Panc1 (cell line): ENCODE measurements at regions not wholly inside any gene's neighbourhood (a gene's known extent, or its start where the extent isn't known, plus 50 kb on each side); places are given as distances from the start of the nearest gene placed in this dataset.
"Not testable (repeated sequence)": the region's sequence is repeated elsewhere in the genome, so short reads cannot be mapped to it uniquely, and the experiment has no call there.

Experiments
- CTCF ChIP-seq: fragments of 450-650 bp; IDR thresholded peaks from 2 replicates; pipeline ENCODE4 v1.5.1; 2017; ENCODE audit warnings: mild to moderate bottlenecking
- REST ChIP-seq, 2 experiments: IDR thresholded peaks; 2 replicates each; pipeline ENCODE4 v1.6.1; 2011 to 2012; ENCODE audit warnings: low read depth in 2 of 2, control low read depth in 1 of 2, low read length in 1 of 2, mild to moderate bottlenecking in 1 of 2, moderate library complexity in 1 of 2; ENCODE audit not compliant: insufficient read depth in 1 of 2
- SIN3A ChIP-seq: IDR thresholded peaks from 2 replicates; pipeline ENCODE4 v1.6.1; 2012; ENCODE audit warnings: low read depth, mild to moderate bottlenecking, low read length, moderate library complexity, borderline replicate concordance; ENCODE audit not compliant: insufficient read depth
- TCF7L2 ChIP-seq: IDR thresholded peaks from 2 replicates; pipeline ENCODE4 v1.6.1; 2011; ENCODE audit warnings: mild to moderate bottlenecking, low read depth, low read length, inconsistent platforms

GRCh38 chr12:85469158-85470086 is 189.4 kb downstream of the ALX1 start:
- not testable (repeated sequence) for TF ChIP-seq CTCF; TCF7L2; REST (IDR thresholded peaks at IDR 0.05; ENCODE audit: insufficient read depth in 1 of 2, low read depth in 2 of 2, low read length in 1 of 2); SIN3A
